ENCODE measurements at regions not wholly inside any gene's neighbourhood (a gene's known extent, or its start where the extent isn't known, plus 50 kb on each side); places are given as distances from the start of the nearest gene placed in this dataset.

GRCh38 chr5:89981878-89982773 lies 427.4 kb downstream of the CETN3 start:
- TF ChIP-seq POLR2AphosphoS5 (IDR thresholded peaks at IDR 0.05) = no peak
- TF ChIP-seq CTCF (IDR thresholded peaks at IDR 0.05) = no peak
